ENCODE measurements at regions not wholly inside any gene's neighbourhood (a gene's known extent, or its start where the extent isn't known, plus 50 kb on each side); places are given as distances from the start of the nearest gene placed in this dataset.

GRCh38 chr12:34295366-34296142, 273.3 kb downstream of the ALG10 start (continued):
- TF ChIP-seq RUNX3 (IDR thresholded peaks at IDR 0.05; ENCODE audit: low read length): no peak
- no peak for TF ChIP-seq POLR2A (IDR thresholded peaks at IDR 0.05; ENCODE audit: low read depth, low read length)
- TF ChIP-seq MTA3 (IDR thresholded peaks at IDR 0.05; ENCODE audit: borderline replicate concordance, low read length): no peak
- TF ChIP-seq ZNF622 (IDR thresholded peaks at IDR 0.05): no peak
- no peak for TF ChIP-seq NFXL1 (IDR thresholded peaks at IDR 0.05; ENCODE audit: borderline replicate concordance)
- TF ChIP-seq SUZ12 (IDR thresholded peaks at IDR 0.05; ENCODE audit: unreplicated experiment): no peak
- TF ChIP-seq RELA (IDR thresholded peaks at IDR 0.05; ENCODE audit: borderline replicate concordance, partially characterized antibody): no peak
- TF ChIP-seq MYC (IDR thresholded peaks at IDR 0.05; ENCODE audit: insufficient read depth, insufficient read length, insufficient replicate concordance, low read length, severe bottlenecking): no peak

- in situ Hi-C loops (cut with MboI) (loop anchor here (25.0 kb wide), 3 partner anchors 91 to 291 kb away; no protein-coding TSS in a partner anchor), intact Hi-C loops (cut with micrococcal nuclease; ENCODE audit: unreplicated experiment) (no loop called here)
- Histone ChIP-seq H3K79me2 (ENCODE audit: control insufficient read depth, insufficient read depth, low read length) (no peaks in the 10 kb centered on the region), H3K4me2 (ENCODE audit: control insufficient read depth, insufficient read depth) (no peak overlapping the region), H3K9me3 (replicated peaks; ENCODE audit: control insufficient read depth, insufficient read depth, low read length) (no peaks in the 10 kb centered on the region; the same call in 2 of the 3 replicates), H3K4me3 (no peak overlapping the region), H3K27me3 (replicated peaks in 1 of 2; ENCODE audit: control insufficient read depth in 2 of 2, insufficient read depth in 2 of 2, low read length in 1 of 2) (no peaks in the 10 kb centered on the region), H3K36me3 (ENCODE audit: control insufficient read depth in 2 of 2, insufficient read depth in 2 of 2, low read length in 1 of 2) (no peaks in the 10 kb centered on the region), H3K4me1 (ENCODE audit: control insufficient read depth, insufficient read depth, low read length) (no peaks in the 10 kb centered on the region), H3K27ac (ENCODE audit: control insufficient read depth, insufficient read depth) (no peak overlapping the region), H2AFZ (ENCODE audit: control insufficient read depth, low read depth, low read length) (no peak overlapping the region), H3K9ac (ENCODE audit: control insufficient read depth, insufficient read depth, low read length) (no peak overlapping the region), H4K20me1 (ENCODE audit: control insufficient read depth, insufficient read depth) (no peaks in the 10 kb centered on the region)
- 40% methylated on average over 30 of the region's 30 CpGs for whole genome bisulfite sequencing (ENCODE audit: insufficient coverage, insufficient replicate concordance, low lambda C conversion rate, missing lambda C conversion rate)
- SMC1A ChIA-PET (ENCODE audit: uncharacterized antibody, unreplicated experiment): no interaction called here
- BruUV-seq (replicated peaks): no TSS peak
- RAD21 ChIA-PET (ENCODE audit: unreplicated experiment): no interaction called here
- FAIRE-seq: no peak
- no peak for TF ChIP-seq NBN (IDR thresholded peaks at IDR 0.05)
- TF ChIP-seq SKIL (IDR thresholded peaks at IDR 0.05; ENCODE audit: low read depth, poor library complexity, severe bottlenecking): no peak
- no peak for TF ChIP-seq GATAD2B (conservative IDR thresholded peaks at IDR 0.05; ENCODE audit: low read depth)
- no peak for ATAC-seq
- CTCF ChIA-PET: no interaction called here
- POLR2A ChIA-PET: no interaction called here
- DNase-seq (ENCODE audit: low read depth, low spot score): no peak
Measured at GRCh38 chr12:34296143-34297041, 274.1 kb downstream of the ALG10 start.
